ENCODE measurements at regions not wholly inside any gene's neighbourhood (a gene's known extent, or its start where the extent isn't known, plus 50 kb on each side); places are given as distances from the start of the nearest gene placed in this dataset.

GRCh38 chr13:106295971-106296370 lies 239.5 kb downstream of the EFNB2 start:
- DNase-seq: no peak

DNA sequence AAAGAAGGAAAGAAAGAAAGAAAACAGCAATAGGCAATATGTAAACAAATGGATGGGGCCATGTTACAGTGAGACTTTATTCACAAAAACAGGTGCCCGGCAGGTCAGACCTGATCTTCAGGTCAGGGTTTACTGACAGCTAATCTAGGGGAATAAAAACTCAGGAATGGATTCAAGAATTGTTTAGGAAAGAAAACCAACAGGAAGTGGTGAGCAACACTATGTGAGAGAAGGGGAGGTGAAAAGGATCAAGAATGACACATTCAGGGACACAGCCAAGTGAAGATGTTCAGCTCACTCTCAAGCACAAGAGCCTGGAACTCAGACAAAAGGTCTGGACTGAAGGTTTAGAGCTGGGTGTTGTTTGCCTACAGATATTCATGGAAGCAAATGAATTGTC lies 244.5 kb downstream of the EFNB2 start:
- no peak for DNase-seq

- DNase-seq: no peak
Measured at GRCh38 chr13:106287351-106287750, 248.1 kb downstream of the EFNB2 start.

- DNase-seq: no peak
Measured at GRCh38 chr13:106286811-106287210, 248.7 kb downstream of the EFNB2 start.

DNA sequence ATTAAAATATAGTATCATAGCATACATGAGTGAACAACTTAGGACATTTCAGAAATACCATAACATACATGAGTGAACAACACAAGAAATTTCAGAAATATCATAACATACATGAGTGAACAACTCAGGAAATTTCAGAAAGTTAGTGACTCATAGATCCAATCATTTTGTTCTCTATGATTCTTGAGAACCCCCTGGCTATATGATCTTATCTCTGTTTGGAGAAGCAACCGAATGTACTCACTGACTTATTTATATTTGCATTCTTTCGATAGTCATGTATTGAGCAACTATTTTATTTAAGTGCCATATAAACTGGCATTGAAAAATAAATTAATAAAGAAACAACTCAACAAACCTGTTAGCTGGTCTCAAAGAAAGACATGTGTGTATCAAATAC lies 251.1 kb downstream of the EFNB2 start:
- DNase-seq: no peak

GRCh38 chr13:106281426-106281825 lies 254.0 kb downstream of the EFNB2 start:
- no peak for DNase-seq

DNA sequence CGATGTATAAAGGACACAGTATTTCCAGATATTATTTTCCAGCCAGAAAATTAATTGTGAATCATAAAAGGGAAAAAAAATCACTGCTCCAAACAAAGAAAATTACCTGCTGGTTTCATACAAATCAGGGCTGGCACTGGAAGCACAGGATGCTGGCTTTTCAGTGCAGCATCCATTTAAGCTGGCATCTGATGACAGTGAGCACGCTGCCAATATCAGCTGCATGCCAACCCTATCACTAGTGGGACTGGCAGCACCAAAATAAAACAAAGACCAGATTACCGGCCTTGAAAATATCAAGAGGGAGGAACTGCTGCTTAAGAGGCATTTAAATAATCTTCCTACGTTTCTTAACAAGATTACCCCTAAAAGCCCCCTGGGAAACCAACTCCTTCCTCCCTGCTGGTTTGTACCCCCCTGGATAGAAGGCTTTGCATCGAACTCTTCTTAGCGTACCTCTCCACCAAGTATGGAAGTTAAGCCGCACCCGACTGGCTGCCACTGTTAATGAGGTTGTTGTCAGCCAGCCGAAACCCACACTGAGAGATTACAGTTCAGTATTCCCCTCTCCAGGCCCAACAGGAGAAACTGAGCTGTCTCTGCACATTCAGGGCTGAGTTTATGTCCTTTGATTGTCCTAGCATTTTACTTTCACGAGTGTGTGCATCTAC lies 257.8 kb downstream of the EFNB2 start:
- DNase-seq: no peak

GRCh38 chr13:106276876-106277275 lies 258.6 kb downstream of the EFNB2 start:
- DNase-seq: no peak

DNA sequence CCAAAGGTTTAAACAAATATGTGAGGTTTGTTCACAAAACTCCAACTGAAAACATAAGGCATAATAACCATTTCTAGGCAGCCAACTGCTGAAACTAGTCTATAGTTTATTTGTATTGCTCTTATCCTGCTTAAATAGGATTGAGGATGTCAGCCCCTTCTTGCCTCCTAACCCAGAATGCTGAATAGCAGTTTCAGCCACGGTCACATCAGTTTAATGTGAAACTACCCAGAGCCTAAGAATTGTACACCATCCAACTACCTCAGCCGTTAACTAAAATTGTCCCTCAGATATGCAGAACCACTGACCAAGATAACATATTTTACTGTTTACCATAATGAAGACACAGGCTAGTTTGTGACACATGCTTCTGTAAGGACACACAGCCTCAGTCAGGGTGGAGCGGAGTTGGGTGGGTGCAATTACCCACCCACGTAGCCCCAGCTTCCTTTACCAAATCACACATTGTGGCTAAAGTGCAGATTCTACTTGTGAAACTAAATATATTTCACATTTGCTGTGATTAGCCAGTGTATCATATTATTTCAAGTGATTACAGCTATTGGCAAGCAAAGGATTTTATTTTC lies 259.9 kb downstream of the EFNB2 start:
- DNase-seq: no peak

DNA sequence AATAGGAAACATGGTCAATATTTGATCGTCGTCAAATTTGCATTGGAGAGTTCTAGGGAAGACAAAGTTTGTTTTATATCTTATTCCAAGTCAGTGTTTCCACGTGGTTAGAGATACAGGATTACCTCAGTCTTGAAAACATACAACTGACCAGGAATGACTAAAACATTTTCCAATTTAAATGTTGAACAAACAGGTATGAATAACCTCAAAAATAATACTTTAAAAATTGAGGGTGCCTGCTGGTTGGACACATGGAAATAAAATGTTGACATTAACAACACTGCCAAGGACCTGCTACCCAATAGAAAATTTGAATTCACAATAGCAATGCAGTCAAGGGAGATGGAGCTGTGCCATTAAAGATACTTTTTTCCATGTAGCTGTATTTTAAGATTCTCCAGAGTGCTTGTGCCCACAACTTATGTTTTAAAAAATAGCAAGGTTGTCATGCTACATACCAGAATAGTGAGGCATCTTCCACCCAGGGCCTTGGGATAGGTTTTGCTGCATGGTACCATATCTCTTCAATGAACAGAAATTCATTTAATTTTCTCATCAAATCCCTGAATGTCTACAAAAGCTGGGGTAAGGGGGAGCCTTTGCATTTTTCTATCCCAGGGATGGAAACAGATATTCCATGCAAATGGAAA lies 260.8 kb downstream of the EFNB2 start:
- DNase-seq: no peak

DNA sequence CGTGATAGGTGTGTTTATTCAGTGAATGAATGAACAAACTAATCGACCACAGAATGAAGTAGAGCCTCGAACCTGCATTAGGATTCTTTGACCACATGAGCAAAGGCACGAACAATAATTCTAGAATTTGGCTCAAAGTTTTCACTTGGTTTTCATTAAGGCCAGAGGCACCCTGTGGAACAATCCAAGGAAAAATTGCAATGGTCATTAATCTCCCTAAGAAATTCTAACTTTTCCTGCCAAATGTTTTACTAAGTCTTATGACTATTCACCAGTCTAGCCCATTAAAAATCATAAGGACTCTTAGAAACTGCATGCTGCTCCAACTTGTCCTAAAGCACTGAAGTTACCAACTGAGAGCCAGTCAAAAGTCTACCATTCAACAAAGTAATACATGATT lies 271.7 kb downstream of the EFNB2 start:
- no peak for DNase-seq

GRCh38 chr13:106262886-106263285 lies 272.6 kb downstream of the EFNB2 start:
- DNase-seq: no peak

DNA sequence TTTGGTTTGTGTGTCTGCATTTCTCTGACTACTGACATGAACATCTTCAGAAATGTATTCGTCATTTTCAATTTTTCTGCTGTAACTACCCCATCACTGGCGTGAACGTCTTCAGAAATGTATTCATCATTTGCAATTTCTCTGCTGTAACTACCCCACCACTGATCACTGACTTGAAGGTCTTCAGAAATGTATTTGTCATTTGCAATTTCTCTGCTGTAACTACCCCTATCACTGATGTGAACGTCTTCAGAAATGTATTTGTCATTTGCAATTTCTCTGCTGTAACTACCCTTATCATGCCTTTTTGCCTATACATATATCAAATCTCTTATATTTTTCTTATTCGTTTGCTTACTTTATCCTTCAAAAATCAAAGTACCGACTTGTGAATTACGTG lies 274.0 kb downstream of the EFNB2 start:
- no peak for DNase-seq

DNA sequence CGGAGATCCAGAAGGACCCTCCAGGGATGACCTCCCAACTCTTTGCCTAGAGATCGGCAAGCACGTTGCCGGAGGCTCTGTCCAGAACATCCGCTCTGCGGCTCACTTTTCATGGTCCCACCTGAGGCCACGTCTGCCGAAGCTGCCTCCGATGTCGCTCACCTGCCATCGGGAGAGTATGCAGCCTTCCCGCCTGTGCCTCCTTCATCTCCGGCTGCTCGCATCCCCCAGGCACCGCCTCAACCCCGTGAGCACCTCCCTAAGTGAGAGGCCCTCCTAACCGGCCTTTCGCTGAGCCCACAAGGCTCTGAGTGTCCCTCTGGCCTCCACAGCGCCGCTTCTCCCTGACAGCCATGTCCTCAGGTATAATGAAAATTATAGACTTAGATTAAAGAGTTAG lies 275.1 kb downstream of the EFNB2 start:
- no peak for DNase-seq

DNA sequence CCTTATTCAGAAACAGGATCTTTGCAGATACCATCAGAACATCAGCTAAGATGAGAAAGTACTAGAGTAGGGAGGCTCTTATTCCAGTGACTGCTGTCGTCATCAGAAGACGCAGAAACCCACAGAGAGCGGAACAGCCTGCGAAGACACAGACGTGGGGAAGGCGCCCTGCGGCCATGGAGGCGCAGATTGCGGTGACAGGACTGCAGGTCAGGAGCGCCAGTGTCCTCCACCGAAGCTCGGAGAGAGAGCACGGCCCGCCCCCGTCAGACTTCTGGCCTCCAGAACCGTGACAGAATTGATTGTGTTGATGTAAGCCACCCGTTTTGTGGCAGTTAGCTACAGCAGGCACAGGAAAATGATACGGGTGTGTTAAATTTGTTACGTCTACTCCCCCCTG lies 275.5 kb downstream of the EFNB2 start:
- no peak for DNase-seq

DNA sequence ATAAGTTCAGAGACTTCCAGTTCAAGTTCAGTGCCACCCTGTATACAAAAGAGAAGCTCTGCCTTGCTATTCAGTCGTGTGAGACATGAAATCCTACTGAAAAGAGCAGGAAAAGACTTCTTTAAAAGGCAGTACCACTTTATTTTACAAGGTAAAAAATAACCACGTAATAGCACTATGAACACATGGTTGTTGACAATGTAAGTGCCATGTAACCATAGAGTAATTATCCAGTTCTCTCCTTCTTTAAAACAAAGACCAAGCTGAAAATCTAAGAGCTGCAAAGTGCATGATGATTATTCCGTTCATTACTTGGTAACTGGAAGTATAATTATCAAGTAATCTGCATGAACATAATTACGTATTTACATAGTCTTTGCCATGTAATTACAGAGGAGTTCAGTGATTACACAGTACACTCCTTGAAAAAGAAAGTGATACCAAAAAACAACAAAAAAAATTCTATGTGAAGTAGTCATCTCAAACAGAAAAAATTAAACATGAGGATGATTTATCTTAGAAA lies 288.7 kb downstream of the EFNB2 start:
- no peak for DNase-seq

DNA sequence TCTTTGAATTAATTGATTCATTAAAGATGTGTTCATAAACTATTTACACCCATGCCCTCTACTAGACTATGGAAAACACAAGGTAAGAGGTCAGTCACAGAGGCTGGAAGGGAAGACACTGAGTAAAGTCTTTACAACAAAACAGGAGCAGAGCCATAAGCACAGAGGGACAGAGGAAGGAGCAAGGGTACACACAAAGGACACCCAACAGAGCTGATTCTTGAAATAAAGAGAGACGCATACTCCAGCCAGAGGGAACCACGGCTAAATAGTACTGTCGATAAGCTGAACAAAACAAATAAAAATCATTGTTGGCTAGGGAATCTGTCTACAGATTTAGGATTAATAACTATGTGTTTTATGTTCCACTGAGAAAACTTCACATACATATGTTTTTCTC lies 289.2 kb downstream of the EFNB2 start:
- no peak for DNase-seq

GRCh38 chr13:106243011-106243565 lies 292.4 kb downstream of the EFNB2 start:
- no peak for DNase-seq

DNA sequence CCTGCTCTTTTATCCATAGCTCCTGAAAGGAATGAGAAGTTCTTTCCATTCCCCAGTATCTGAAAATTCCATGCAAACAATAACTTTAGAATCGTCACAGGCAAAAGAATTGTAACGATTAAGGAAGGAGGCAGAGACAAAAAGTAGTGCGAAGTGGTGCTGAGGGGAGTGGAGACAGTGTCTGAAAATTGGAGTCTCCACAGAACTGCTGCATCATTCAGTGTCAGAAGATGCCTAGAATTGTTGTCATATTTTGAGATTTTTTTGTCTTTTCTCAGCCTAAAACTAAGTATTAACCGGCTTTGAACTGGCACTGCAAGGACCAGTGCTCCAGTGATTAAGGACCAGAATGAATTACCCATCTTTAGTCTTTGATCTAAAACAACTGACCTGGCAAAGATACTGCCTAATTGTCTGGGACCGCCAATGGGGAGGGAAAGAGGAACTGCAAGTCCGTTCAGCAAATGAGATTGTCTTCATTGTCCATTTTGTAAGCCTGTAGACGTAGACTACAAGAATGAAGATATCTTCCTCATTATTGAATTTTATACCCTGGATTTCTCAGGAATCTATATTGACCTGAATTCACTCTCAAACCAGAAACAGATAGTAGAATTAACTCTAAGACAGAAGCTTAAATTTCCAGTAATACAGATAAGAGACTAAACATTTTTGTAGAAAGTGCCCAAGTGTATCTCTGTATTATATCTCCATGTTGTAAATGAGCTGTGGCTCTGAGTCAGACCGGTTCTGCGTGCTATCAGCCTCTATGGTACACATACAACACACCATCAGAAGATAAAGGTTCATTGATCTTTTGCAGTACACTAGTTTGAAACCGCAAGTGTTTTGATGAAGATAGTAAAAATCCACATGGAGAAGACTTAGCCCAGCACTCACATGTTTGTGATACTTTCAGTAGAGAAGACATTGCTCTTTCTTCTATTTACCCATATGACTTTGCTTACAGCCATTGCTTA lies 293.2 kb downstream of the EFNB2 start:
- no peak for DNase-seq

- no peak for DNase-seq
Measured at GRCh38 chr13:106238690-106239089, 296.8 kb downstream of the EFNB2 start.

- DNase-seq: no peak
Measured at GRCh38 chr13:106234636-106235035, 300.8 kb downstream of the EFNB2 start.

DNA sequence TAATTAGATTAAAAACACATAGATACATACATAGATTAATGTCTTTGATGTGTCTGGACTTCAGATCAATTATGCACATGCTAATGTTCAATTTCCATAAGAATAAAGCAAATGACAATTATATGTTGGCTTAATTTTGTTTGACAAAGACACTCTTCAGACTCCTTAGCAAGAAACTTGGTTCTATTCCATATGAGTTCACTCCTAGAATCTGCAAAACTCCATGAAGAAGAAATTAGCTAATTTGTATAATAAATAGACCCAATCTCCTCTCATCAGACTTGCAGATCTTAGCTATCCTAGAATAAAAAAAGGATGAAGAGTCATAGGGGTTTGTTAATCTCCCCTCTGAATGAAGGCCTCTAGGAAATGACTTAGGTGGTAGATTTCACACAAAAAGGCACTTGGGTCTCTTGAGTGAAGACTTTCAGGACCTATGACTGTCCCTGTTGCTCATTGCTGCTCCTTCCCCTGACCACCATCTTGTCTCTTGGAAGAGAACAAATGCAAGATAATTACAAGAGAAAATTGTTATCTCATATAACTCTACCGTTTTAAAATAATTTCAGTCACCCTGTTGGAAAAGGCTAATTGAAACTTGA lies 302.2 kb downstream of the EFNB2 start:
- DNase-seq: no peak

Measured in DMS153 (cell line).